Osteoblast (primary cell): ENCODE measurements at regions not wholly inside any gene's neighbourhood (a gene's known extent, or its start where the extent isn't known, plus 50 kb on each side); places are given as distances from the start of the nearest gene placed in this dataset.

Source experiments
- DNase-seq: peaks from one replicate; pipeline ENCODE4 v3.0.0; 2011; ENCODE audit warnings: low spot score, mixed read lengths; ENCODE audit not compliant: insufficient read length; ENCODE audit errors: missing footprints
- H2AFZ ChIP-seq: 2 replicates; pipeline ENCODE4 v1.6.0; 2011; ENCODE audit warnings: mild to moderate bottlenecking, low read length
- H3K27ac ChIP-seq: 2 replicates; pipeline ENCODE4 v1.5.1; 2011; ENCODE audit warnings: mild to moderate bottlenecking, low read depth, low read length, moderate library complexity
- H3K27me3 ChIP-seq: 2 replicates; pipeline ENCODE4 v1.6.0; 2012; ENCODE audit warnings: mild to moderate bottlenecking, control low read depth, inconsistent platforms, low read length, moderate library complexity; ENCODE audit not compliant: insufficient read depth
- H3K36me3 ChIP-seq: 2 replicates; pipeline ENCODE4 v1.5.1; 2011; ENCODE audit warnings: mild to moderate bottlenecking, low read length, control low read depth, moderate library complexity; ENCODE audit not compliant: insufficient read depth
- H3K4me1 ChIP-seq: 2 replicates; pipeline ENCODE4 v1.5.1; 2011; ENCODE audit warnings: mild to moderate bottlenecking, low read length, control low read depth, moderate library complexity; ENCODE audit not compliant: insufficient read depth
- H3K4me2 ChIP-seq: 2 replicates; pipeline ENCODE4 v1.6.0; 2011; ENCODE audit warnings: mild to moderate bottlenecking, low read length; ENCODE audit not compliant: insufficient read depth
- H3K4me3 ChIP-seq: fragments of 200-600 bp; sonication (generic); 3 replicates; pipeline ENCODE4 v1.5.1; 2012; ENCODE audit warnings: mild to moderate bottlenecking, low read length, inconsistent platforms; ENCODE audit not compliant: insufficient read depth
- H3K79me2 ChIP-seq: 2 replicates; pipeline ENCODE4 v1.6.0; 2012; ENCODE audit warnings: mild to moderate bottlenecking, low read length, control low read depth, inconsistent platforms; ENCODE audit not compliant: insufficient read depth
- H3K9me3 ChIP-seq: 2 replicates; pipeline ENCODE4 v1.5.1; 2011; ENCODE audit warnings: low read depth, low read length, control low read depth
- H4K20me1 ChIP-seq: 2 replicates; pipeline ENCODE4 v1.6.0; 2012; ENCODE audit warnings: mild to moderate bottlenecking, low read length, control low read depth; ENCODE audit not compliant: insufficient read depth
- TF ChIP-seq, protein P1 (sequence below): IDR thresholded peaks from 2 replicates; pipeline ENCODE4 v1.5.1; 2011; ENCODE audit warnings: mild to moderate bottlenecking, low read depth, low read length, moderate library complexity; ENCODE audit errors: extremely low read depth

GRCh38 chr6:121867095-121867494, 431.6 kb downstream of the GJA1 start:
- Histone ChIP-seq H3K79me2 (no peaks in the 10 kb centered on the region), H3K27me3 (no peaks in the 10 kb centered on the region), H3K4me2 (no peak overlapping the region), H3K9me3 (no peaks in the 10 kb centered on the region), H4K20me1 (no peaks in the 10 kb centered on the region), H3K36me3 (no peaks in the 10 kb centered on the region), H2AFZ (no peak overlapping the region), H3K27ac (no peak overlapping the region), H3K4me1 (peaks cover 21% of the 10 kb centered on the region), H3K4me3 (no peak overlapping the region)
- TF ChIP-seq, protein P1, sequence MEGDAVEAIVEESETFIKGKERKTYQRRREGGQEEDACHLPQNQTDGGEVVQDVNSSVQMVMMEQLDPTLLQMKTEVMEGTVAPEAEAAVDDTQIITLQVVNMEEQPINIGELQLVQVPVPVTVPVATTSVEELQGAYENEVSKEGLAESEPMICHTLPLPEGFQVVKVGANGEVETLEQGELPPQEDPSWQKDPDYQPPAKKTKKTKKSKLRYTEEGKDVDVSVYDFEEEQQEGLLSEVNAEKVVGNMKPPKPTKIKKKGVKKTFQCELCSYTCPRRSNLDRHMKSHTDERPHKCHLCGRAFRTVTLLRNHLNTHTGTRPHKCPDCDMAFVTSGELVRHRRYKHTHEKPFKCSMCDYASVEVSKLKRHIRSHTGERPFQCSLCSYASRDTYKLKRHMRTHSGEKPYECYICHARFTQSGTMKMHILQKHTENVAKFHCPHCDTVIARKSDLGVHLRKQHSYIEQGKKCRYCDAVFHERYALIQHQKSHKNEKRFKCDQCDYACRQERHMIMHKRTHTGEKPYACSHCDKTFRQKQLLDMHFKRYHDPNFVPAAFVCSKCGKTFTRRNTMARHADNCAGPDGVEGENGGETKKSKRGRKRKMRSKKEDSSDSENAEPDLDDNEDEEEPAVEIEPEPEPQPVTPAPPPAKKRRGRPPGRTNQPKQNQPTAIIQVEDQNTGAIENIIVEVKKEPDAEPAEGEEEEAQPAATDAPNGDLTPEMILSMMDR = no peak
- no peak for DNase-seq

GRCh38 chr6:121868206-121868605, 432.8 kb downstream of the GJA1 start:
- DNase-seq = no peak
- TF ChIP-seq, protein P1 = no peak
- Histone ChIP-seq H2AFZ (no peak overlapping the region), H3K36me3 (no peaks in the 10 kb centered on the region), H3K4me2 (peak overlapping the region; percentile 38), H4K20me1 (no peaks in the 10 kb centered on the region), H3K79me2 (no peaks in the 10 kb centered on the region), H3K27ac (peak overlapping the region; percentile 33), H3K27me3 (no peaks in the 10 kb centered on the region), H3K4me3 (no peak overlapping the region), H3K9me3 (no peaks in the 10 kb centered on the region), H3K4me1 (peaks cover 21% of the 10 kb centered on the region)

GRCh38 chr6:121873595-121873994, 438.1 kb downstream of the GJA1 start:
- no peak overlapping the region for H3K27ac ChIP-seq
- H3K9me3 ChIP-seq = no peaks in the 10 kb centered on the region
- DNase-seq = no peak
- H3K4me3 ChIP-seq = no peak overlapping the region
- TF ChIP-seq, protein P1 = no peak
- H2AFZ ChIP-seq = no peak overlapping the region
- no peaks in the 10 kb centered on the region for H3K36me3 ChIP-seq
- H4K20me1 ChIP-seq = no peaks in the 10 kb centered on the region
- H3K4me2 ChIP-seq = no peak overlapping the region
- peaks cover 7% of the 10 kb centered on the region for H3K4me1 ChIP-seq
- no peaks in the 10 kb centered on the region for H3K27me3 ChIP-seq
- H3K79me2 ChIP-seq = no peaks in the 10 kb centered on the region

DNA sequence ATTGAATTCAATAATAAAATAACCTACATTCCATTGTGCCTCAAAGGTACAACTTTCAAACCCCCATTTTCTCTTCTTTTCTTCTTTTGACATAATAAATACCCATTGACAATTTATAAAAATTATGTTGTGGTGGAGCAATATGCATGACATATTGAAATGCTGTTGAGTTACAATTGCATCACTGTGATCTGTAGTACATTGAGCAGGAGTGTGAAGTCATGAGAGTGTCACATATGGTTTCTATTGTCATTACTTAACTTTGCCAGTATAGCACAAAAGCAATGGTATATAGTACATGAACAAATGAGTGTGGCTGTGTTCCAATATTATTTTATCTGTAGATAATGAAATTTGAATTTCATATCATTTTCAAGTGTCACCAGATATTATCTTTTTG, 441.3 kb downstream of the GJA1 start:
- H2AFZ ChIP-seq = no peak overlapping the region
- H3K4me1 ChIP-seq = peaks cover 24% of the 10 kb centered on the region
- no peak overlapping the region for H3K4me3 ChIP-seq
- no peak for DNase-seq
- TF ChIP-seq, protein P1 = no peak
- no peaks in the 10 kb centered on the region for H3K9me3 ChIP-seq
- H3K27ac ChIP-seq = no peak overlapping the region
- H3K4me2 ChIP-seq = no peak overlapping the region
- H3K36me3 ChIP-seq = no peaks in the 10 kb centered on the region
- H3K27me3 ChIP-seq = no peaks in the 10 kb centered on the region
- H3K79me2 ChIP-seq = no peaks in the 10 kb centered on the region
- H4K20me1 ChIP-seq = no peaks in the 10 kb centered on the region
